Right cardiac atrium (tissue), 5 donors: ENCODE measurements at regions not wholly inside any gene's neighbourhood (a gene's known extent, or its start where the extent isn't known, plus 50 kb on each side); places are given as distances from the start of the nearest gene placed in this dataset.
"Not testable (repeated sequence)": the region's sequence is repeated elsewhere in the genome, so short reads cannot be mapped to it uniquely, and the experiment has no call there.

Experiments
- ATAC-seq, 2 donors: fragments of 200-7000 bp; cut with Tn5 transposase; one replicate each; pipeline versions ENCODE4 v1.8.0 to v1.9.1; 2020; ENCODE audit warnings: moderate library complexity in 2 of 2, mild to moderate bottlenecking in 1 of 2
- DNase-seq, 3 donors: peaks; one replicate each; pipeline ENCODE4 v3.0.0-alpha.2; 2020
- H3K27ac ChIP-seq: one replicate; pipeline ENCODE4 v1.5.1; 2013; ENCODE audit warnings: mild to moderate bottlenecking, low read length, control low read depth, moderate library complexity
- H3K27me3 ChIP-seq: one replicate; pipeline ENCODE4 v1.6.1; 2013; ENCODE audit not compliant: control insufficient read depth, insufficient read depth
- H3K4me1 ChIP-seq: one replicate; pipeline ENCODE4 v1.6.1; 2013; ENCODE audit warnings: low read length; ENCODE audit not compliant: control insufficient read depth, insufficient read depth
- H3K4me3 ChIP-seq: one replicate; pipeline ENCODE4 v1.5.1; 2013; ENCODE audit warnings: low read length, control low read depth
- H3K9me3 ChIP-seq: one replicate; pipeline ENCODE4 v1.6.1; 2013; ENCODE audit warnings: low read length; ENCODE audit not compliant: control insufficient read depth
- WGBS: extraction: QIAGEN DNeasy Blood & Tissue Kit; methylation state at CpG from one replicate; pipeline ENCODE4 v1.1.7; 2013; 5-methylcytosine and 5-hydroxymethylcytosine counted together
- intact Hi-C, 4 donors: fragments of 100-400 bp; cut with DNase I; formaldehyde crosslinking; loops; one replicate each; pipeline versions ENCODE4 v1.11.0 to v1.14.0; 2022 to 2023
- donor health status: healthy with polysubstance abuse.
- donor health status: DM: no; HTN: yes; CAD: no.
- donor health status: DM: no; HTN: no; CAD: no.
- donor health status: DM: no; HTN: yes; CAD: no; lungs with severe emphysema.
- donor health status: DM: yes; HTN: yes; CAD: no.

DNA sequence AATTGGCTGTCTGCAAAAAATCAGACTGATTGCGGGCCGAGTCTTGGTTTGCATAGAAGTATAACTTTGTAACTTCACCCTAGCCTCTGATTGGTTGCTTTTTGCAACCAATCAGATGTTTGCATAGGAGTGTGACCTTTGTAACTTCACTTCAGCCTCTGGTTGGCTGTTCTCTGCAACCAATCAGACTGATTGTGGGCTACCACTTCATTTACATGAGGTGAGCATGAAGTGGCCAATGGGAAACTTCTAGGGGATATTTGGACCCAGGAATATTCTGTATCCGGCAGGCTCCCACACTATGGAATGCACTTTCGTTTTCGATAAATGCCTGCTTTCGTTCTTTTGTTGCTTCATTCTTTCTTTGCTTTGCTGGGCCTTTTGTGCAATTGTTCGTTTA lies 667.7 kb downstream of the FAM133A start:
- ATAC-seq, DNase-seq, H3K4me3 ChIP-seq, intact Hi-C loops, H3K4me1 ChIP-seq, H3K27ac ChIP-seq, H3K9me3 ChIP-seq, H3K27me3 ChIP-seq: not testable (repeated sequence)
- 84% methylated on average over 7 of the region's 7 CpGs for WGBS

DNA sequence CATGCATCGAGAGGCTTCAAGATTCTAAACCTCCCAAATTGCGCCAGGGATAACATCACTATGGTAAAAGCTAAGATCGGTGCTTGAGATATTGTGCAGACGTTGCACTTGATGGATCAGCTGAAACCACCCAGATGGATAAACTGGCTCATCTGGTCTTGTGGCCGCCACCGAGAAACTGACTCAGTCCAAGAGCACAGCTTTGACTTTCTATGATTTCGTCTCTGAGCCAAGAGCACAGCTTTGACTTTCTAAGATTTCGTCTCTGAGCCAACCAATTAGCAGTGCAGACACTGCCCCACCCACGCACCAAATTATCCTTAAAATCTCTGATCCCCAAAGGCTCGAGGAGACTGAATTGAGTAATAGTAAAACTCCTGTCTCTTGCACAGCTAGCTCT lies 687.2 kb downstream of the FAM133A start:
- WGBS = 73% methylated on average over 10 of the region's 10 CpGs
- H3K27me3 ChIP-seq = no peaks in the 10 kb centered on the region
- DNase-seq (no peak), ATAC-seq (no peak)
- intact Hi-C loops = no loop called here
- no peaks in the 10 kb centered on the region for H3K4me1 ChIP-seq
- no peak overlapping the region for H3K4me3 ChIP-seq
- H3K9me3 ChIP-seq = no peaks in the 10 kb centered on the region
- H3K27ac ChIP-seq = no peak overlapping the region

DNA sequence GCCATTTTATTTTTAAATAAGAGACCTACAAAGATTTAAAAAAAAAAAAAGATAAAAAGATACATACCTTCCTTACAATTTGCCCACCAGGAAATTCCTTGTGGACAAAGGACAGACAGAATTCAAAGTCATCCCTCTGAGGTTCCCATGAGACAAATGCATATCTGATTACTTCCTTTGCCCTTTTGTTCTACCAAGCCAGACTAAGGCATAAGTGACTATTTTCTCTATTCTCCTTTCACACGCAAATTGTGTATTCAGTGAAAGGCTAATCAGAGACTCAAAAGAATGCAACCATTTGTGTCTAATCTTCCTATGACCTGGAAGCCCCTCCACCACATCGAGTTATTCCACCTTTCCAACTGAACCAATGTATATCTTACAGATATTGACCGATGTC lies 691.7 kb downstream of the FAM133A start:
- no peak overlapping the region for H3K4me3 ChIP-seq
- H3K27me3 ChIP-seq = no peaks in the 10 kb centered on the region
- WGBS = 76% methylated on average over 3 of the region's 3 CpGs
- no peaks in the 10 kb centered on the region for H3K9me3 ChIP-seq
- DNase-seq (no peak), ATAC-seq (no peak)
- H3K27ac ChIP-seq = no peak overlapping the region
- intact Hi-C loops = no loop called here
- H3K4me1 ChIP-seq = no peaks in the 10 kb centered on the region

DNA sequence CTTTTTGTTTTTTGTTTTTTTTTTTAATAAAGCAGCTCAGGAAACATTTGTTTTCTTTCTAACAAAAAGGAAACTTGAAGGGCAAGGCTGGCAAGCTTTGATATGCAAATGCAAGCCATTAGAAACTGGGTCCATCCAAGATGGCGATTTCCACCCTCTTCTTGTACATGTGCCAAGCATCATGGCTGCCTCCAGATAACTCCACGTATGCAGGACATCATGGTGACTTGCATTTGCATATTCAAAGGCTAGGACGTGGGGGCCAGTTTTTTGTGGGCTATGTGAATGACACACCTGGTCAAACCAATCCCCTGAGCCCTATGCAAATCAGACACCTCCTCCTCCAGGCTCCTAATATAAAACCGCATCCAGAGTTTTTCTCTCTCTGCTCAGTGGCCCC lies 692.6 kb downstream of the FAM133A start:
- Histone ChIP-seq H3K4me1 (no peaks in the 10 kb centered on the region), H3K27ac (no peak overlapping the region), H3K27me3 (no peaks in the 10 kb centered on the region), H3K9me3 (no peaks in the 10 kb centered on the region), H3K4me3 (no peak overlapping the region)
- DNase-seq (no peak), ATAC-seq (no peak)
- WGBS = 58% methylated on average over 4 of the region's 4 CpGs
- intact Hi-C loops = no loop called here

DNA sequence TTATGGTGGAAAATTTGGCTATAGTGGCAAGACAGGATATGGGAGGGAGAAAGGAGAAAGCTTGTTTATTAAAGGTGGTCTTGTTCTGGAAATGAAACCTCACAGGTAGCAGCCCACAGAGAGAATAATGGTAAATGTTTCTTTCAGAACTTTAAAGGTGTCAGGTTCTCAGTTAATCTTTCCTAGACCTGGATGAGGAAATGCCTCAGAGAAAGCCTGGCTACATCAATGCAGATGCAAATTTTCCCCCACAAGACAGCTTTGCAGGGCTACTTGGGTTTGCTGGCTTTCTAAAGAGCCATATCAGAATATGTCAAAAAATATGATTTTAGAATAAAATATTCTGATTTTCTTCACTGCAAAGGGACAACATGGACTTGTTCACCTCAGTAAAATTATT lies 715.0 kb downstream of the FAM133A start:
- no peaks in the 10 kb centered on the region for H3K4me1 ChIP-seq
- no peak for ATAC-seq
- no peak overlapping the region for H3K4me3 ChIP-seq
- H3K27ac ChIP-seq = no peak overlapping the region
- DNase-seq = no peak
- H3K9me3 ChIP-seq = no peaks in the 10 kb centered on the region
- intact Hi-C loops = no loop called here
- no peaks in the 10 kb centered on the region for H3K27me3 ChIP-seq

DNA sequence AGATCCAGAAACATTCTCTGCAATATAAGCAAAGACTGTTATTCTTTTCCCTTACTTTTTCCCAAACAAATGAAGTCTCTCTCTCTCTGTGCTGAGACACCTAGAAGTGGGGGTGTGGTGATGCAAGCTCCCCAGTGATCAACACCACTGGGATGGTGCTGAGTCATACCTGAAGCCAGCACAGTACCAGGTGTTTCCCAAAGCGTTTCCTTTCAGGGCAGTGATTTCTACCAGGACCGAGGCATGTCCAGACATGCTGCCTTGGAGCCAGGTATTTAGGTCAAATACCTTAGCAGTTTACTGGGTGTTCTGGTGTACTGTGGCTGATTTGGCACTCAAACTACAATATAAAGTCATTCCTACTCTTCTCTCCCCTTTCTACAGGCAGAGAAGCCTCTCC lies 726.5 kb downstream of the FAM133A start:
- H3K4me3 ChIP-seq = no peak overlapping the region
- WGBS = 57% methylated on average over 2 of the region's 2 CpGs
- no peaks in the 10 kb centered on the region for H3K9me3 ChIP-seq
- no peaks in the 10 kb centered on the region for H3K4me1 ChIP-seq
- H3K27ac ChIP-seq = no peak overlapping the region
- intact Hi-C loops = no loop called here
- H3K27me3 ChIP-seq = no peaks in the 10 kb centered on the region
- DNase-seq (no peak), ATAC-seq (no peak)

DNA sequence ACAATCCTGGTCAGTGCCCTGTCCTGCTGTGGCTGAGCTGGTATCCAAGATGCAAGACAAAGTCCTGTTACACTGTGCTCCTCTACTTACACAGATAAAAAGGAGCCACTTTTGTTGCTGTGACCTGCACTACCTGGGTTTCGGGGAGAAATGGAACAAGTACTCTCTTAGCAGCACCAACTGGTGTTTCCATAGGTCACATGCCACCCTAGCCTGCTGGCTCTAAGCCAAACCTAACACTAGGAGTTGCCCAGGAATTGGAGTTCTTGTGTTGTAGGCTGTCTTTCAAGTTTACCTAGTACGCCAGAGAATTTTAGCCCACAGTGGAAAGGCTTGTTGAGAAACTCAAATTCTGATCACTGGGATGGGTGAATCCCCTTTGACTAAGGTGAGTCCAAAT lies 727.4 kb downstream of the FAM133A start:
- intact Hi-C loops = no loop called here
- Histone ChIP-seq H3K27me3 (no peaks in the 10 kb centered on the region), H3K4me1 (no peaks in the 10 kb centered on the region), H3K4me3 (no peak overlapping the region), H3K27ac (no peak overlapping the region), H3K9me3 (no peaks in the 10 kb centered on the region)
- DNase-seq (no peak), ATAC-seq (no peak)
- 81% methylated on average over 2 of the region's 2 CpGs for WGBS

DNA sequence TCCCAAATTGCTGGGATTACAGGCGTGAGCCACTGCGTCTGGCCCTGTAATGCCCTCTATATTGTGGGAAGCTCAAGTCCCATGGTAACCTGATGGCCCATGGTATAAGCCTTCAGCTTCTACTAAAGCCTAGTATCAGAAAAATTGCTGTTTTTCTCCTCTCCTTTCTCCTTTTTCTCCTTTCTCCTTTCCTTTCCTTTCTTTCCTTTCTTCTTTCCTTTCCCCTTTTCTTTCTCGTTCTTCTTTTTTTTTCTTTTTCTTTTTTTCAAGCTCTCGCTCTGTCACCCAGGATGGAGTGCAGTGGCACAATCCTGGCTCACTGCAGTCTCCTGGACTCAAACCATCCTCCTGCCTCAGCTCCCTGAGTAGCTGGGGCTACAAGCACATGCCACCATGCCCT lies 740.7 kb downstream of the FAM133A start:
- no peak for DNase-seq
- Histone ChIP-seq H3K27ac (no peak overlapping the region), H3K27me3 (no peaks in the 10 kb centered on the region), H3K4me1 (no peaks in the 10 kb centered on the region), H3K4me3 (no peak overlapping the region), H3K9me3 (no peaks in the 10 kb centered on the region)
- intact Hi-C loops = no loop called here
- no peak for ATAC-seq
- WGBS = 75% methylated on average over 4 of the region's 4 CpGs

DNA sequence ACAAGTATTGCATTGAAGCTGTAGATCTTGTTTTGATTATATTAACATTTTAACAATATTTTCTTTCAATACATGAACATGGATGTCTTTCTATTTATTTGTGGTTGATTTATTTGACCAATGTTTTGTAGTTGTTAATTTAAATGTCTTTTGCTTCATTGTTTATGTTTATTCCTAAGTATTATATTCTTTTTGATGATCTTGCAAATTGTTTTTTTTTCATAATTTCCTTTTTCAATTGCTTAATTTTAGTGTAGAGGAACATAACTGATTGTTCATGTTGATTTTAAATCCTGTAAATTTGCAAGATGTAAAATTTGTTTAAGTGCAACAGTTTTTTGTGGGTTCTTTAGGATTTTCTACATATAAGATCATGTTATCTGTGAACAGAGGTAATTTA lies 744.1 kb downstream of the FAM133A start:
- intact Hi-C loops = no loop called here
- ATAC-seq (no peak), DNase-seq (no peak)
- no peak overlapping the region for H3K27ac ChIP-seq
- no peaks in the 10 kb centered on the region for H3K9me3 ChIP-seq
- H3K4me1 ChIP-seq = no peaks in the 10 kb centered on the region
- no peaks in the 10 kb centered on the region for H3K27me3 ChIP-seq
- H3K4me3 ChIP-seq = no peak overlapping the region

DNA sequence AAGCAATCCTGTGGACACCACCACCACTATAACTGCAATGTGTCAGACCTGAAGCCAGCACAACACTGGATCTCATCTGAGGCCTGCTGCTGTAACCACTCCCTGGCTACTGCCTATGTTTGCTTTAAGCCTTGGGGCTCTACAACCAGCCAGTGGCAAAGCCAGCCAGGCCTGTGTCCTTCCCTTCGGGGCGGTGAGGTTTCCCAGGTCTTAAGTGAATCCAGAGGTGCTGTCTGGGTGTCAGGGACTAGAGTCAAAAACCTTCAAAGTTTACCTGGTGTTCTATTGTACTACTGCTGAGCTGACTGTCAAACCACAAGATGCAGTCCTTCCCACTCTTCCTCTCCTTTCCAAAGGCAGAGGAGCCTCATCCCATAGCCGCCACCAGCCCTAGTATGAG lies 750.5 kb downstream of the FAM133A start:
- 93% methylated on average over 3 of the region's 3 CpGs for WGBS
- no peak for ATAC-seq

DNA sequence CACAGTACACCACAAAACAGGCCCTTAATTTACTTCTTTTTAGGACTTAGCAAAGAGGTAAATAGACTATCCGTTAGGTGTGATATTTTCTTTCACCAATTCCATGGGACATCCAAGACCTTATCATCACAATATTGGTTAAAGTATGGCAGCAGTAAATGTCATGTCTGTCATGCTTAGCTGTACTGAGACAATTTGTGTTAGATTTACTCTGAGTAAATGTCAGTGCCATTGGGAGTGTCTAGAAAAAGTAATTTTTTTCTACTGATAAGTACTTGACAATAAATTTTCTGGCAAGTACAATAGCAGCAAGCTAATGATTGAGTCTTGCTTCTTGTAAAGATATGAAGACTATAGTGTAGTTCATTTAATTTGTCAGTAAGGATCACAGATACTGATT lies 756.1 kb downstream of the FAM133A start:
- Histone ChIP-seq H3K27me3 (no peaks in the 10 kb centered on the region), H3K4me3 (no peak overlapping the region), H3K9me3 (no peaks in the 10 kb centered on the region), H3K4me1 (no peaks in the 10 kb centered on the region), H3K27ac (no peak overlapping the region)
- no peak for ATAC-seq
- DNase-seq = no peak
- WGBS = 85% methylated on average over 1 of the region's 1 CpG
- intact Hi-C loops = no loop called here

More for the DNA sequence above, 750.5 kb downstream of the FAM133A start:
- DNase-seq = no peak
- Histone ChIP-seq H3K9me3 (no peaks in the 10 kb centered on the region), H3K27ac (no peak overlapping the region), H3K4me1 (no peaks in the 10 kb centered on the region), H3K27me3 (no peaks in the 10 kb centered on the region), H3K4me3 (no peak overlapping the region)
- intact Hi-C loops = no loop called here

DNA sequence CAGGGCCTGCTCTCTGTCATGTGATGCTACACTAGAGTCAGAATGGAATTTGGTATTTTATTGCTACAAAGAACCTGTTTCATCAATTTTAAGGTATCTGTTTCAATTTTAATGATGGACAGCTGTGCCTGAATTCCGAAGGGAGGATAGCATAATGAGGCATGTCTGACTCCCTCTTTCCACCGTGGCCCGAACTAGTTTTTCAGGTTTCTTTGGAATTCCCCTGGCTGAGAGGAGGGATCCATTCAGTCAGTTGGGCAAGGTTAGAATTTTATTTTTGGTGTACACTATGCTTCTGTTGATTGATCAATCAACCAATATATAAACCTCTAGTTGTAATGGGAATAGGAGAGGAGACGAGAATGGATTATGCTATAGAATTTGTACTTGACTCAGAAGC lies 761.8 kb downstream of the FAM133A start:
- intact Hi-C loops = no loop called here
- H3K27me3 ChIP-seq = no peaks in the 10 kb centered on the region
- no peak for ATAC-seq
- H3K4me1 ChIP-seq = no peaks in the 10 kb centered on the region
- WGBS = 84% methylated on average over 4 of the region's 4 CpGs
- no peak overlapping the region for H3K27ac ChIP-seq
- no peak overlapping the region for H3K4me3 ChIP-seq
- no peaks in the 10 kb centered on the region for H3K9me3 ChIP-seq
- DNase-seq = no peak
